Kidney glomerular epithelial cell (primary cell): ENCODE measurements at regions not wholly inside any gene's neighbourhood (a gene's known extent, or its start where the extent isn't known, plus 50 kb on each side); places are given as distances from the start of the nearest gene placed in this dataset.
"Not testable (repeated sequence)": the region's sequence is repeated elsewhere in the genome, so short reads cannot be mapped to it uniquely, and the experiment has no call there.

ENCODE experiments used
- DNase-seq: peaks from one replicate; lab custom pipeline; 2025; lab: John Stamatoyannopoulos, UW

DNA sequence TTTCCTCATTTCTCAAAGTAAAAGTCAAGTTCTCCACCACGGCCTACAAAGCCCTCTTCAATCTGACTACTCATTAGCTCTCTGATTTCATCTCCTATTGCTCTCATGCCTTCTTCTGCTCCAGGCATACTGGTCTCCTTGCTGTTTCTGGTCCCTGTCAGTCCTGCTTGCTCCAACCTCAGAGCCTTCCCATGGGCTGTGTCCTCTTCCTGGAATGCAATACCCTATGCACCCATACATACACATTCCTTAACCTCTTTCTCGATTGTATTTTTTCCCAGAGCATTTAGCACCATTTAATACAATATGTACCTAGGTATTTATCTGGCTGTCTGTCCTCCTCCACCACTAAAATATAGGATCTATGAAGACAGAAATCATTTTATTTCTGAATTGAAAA, 385.2 kb downstream of the GASK1B start:
- no peak for DNase-seq

DNA sequence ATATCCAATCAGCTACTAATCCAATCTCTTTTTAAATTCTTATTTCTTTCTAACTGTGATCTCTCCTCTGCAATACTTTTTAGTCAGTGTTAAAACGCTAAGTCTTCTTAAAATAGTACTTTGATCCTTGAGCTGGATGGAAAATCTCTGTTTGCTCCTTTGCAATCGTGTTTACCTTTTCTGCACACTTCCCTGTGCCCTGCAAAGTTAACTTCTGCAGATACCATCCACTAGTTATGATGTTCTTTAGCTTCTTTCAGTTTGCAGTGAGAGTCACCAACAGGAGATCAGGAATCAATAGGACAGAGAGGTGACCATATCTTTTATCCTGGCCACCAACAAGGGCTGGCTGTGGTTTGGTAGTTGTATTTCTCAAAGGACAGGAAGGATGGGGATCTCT, 391.5 kb downstream of the GASK1B start:
- DNase-seq, result no peak

DNA sequence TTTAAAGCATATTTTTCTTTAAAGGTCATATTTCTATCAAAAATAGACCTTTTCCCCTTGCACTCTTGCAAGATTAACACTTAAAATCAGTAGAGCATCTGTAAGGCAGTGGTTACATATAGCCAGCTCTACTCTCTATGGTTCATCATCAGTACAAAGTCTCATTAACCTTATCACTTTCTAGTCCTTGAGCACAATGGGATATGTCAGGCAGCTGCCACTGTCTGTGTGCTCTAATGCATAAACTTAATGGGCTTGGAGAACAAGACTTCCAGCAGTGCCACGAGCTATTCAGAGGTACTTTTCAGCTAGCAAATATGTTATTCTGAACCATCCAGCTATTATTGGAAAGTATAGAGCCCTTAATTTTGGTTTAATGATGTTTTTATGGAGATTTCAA, 393.7 kb downstream of the GASK1B start:
- no peak for DNase-seq

DNA sequence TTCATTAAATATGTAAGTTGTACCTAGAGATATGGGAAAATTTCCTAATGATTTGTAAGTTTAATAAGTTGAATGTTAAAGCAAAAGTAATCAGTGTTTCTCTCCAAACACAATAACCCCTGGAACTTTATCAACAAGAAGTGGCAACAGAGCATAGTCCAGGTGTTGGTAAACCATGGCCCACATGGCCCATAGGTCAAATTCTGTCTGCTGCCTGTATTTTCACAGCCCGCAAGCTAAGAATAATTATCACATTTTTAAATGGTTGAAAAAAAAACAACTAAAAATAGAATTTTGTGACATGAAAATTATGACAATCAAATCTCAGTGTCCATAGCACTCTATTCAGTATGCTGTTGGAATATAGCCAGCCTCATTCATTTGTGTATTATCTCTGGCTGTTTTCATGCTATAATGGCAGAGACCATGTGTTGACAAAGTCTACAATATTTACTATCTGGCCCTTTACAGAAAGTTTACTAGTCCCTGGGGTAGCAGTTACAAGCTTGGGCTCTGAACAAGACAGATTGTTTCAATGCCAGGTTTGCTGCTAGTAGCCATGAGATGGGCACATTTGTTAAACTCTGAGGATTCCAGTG, 395.8 kb downstream of the GASK1B start:
- DNase-seq, result no peak

DNA sequence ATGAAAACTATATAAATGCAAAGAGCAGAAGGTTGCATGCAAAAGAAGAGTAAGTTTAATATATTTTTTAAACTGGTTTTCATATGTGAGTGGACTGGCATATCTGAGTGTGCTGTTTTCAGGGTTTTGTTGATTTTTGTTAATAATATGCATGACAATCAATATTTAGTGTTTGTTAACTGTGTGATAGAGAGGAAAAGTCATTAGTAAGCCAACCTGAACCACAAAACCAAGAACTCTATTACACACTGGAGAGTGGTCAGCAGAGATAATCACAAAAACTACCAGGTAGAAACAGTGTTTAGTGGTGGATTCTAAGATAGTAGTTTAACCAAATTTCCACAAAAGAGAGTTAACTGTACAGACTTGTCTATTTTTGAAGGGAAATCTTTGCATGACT, 396.9 kb downstream of the GASK1B start:
- no peak for DNase-seq

DNA sequence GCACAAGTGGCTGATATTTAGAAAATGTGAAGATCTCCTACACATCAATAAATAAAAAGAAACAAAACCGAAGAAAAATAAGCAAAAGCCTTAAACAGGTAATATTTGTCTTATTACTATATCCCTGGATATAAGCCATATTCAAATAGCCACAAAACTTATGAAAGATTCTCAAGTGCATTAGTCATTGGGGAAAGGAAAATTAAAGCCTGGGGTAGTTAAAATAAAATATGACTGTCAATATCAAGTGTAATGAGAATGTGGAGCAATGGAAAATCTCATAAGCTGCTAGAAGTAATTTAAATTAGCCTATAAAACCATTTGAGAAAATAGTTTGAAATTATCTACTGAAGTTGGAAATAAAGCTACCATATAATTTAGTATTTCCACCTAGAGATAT, 399.9 kb downstream of the GASK1B start:
- DNase-seq, result no peak

DNA sequence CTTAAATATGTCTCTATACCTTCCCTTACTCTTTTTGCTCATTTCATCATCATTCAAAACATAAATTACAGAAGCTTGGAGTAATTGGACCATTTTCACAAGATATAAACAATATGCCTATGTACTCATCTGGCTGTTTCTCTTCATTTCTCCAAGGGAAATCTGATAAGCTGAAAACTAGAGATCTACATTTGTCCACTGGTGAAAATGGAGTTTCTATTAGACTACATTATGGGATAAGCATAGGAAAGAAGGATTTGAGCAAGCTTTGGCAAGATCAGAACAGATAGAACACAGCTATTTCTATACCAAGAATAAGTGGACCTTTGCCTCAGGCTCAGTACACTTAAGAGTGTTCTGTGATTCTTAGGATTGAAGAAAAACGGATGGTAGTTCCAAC, 404.4 kb downstream of the GASK1B start:
- no peak for DNase-seq

DNA sequence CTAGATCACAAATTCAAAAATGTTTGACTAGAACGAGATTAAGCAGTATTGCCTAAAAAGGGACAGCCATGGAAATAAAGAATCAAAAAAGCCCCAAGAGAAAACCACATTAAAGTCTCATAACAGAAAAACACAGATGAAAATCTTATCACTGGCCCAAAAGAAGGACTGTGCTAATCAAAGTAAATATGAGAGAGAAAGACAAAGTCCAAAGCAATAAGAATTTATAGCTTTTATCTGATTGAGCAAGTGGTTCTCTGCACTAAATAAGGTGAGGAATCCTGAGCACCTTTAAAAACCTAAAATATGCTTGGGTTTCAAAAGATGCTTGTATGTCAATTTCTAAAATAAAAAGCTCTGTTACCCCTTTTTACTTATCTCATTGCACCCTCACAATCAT, 409.3 kb downstream of the GASK1B start:
- no peak for DNase-seq

DNA sequence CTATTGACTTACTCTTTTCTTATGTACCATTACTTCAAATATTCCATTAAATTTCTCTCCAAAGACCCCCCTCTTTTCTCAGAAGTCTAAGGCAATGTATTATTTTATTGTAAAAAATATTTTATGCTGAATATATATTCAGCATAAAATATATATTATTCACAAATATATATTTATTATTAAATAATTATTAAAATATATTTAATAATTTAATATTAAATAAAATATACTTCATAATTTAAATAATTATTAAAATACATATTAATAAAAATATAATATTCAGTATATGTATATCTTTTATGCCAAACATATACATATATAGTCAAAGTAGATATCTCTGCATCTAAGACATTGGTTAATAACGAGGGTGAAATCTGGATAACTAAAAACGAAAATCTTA, 418.4 kb downstream of the GASK1B start:
- no peak for DNase-seq

DNA sequence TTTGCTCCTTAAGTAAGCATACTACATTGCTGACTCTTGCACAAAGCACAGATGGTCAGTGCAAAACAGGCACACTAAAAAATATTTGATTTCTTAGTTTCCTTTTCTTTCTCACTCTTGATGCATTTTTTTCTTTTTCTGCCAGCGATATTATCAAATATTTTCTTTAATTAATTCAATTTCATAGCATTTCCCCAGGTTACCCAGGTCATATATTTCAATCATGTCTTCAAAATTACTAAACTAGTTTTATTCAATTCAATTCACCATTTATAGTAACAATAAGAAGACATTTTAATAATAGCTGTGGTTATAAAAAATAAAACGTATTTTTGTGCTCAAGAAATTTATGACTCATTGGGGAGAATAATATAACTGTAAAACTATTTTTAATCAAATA, 421.2 kb downstream of the GASK1B start:
- no peak for DNase-seq

DNA sequence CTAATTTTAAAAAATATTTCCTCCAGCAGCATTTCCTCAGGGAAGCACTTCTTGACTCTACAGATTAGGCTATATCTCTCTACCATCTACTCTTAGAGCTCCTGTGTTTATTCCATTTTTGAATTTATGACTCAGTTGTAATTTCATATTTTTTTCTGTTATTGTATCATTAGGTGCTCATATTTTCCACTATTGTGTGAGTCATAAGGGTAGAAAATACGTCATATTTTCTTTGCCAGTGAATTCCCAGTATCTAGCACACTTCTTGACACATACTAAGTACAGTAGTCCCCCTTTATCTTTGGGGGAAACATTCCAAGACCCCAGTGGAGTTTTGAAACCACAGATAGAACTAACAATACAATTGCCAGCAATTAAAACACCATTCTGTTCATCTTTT, 431.2 kb downstream of the GASK1B start:
- no peak for DNase-seq

DNA sequence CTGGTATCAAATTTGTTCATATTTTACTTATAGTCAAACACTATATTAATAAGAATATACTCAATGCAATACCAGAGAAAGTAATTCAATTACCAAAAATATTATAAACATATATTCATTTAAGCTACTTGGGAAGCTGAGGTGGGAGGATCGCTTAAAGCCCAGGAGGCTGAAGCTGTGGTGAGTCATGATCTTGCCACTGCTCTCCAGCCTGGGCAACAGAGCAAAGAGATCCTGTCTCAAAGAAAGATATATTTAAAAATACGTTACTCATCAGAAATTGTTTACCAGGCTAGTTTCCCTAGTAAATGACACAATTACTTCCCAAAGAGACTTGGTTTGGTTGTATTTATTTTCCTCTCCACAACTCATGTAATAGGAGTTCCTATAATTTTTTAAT, 433.6 kb downstream of the GASK1B start:
- DNase-seq, result peak; percentile 58

DNA sequence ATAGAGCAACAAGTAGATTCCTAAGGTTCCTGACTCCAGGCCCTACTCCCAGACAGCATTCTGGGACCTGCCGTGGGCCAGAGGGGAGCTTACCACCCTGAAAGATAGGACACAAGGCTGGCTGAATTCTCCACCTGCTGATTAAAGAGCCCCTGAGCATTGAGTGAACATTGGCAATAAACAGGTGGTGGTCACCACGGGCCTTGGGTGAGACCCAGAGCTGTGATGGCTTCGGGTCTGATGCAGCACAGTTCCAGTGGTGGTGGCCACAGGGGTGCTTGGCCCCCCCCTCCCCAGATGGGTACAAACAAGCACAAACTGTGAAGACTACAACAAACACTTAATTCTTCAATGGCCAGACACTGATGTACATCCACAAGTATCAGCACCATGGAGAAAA, 444.6 kb downstream of the GASK1B start:
- no peak for DNase-seq

DNA sequence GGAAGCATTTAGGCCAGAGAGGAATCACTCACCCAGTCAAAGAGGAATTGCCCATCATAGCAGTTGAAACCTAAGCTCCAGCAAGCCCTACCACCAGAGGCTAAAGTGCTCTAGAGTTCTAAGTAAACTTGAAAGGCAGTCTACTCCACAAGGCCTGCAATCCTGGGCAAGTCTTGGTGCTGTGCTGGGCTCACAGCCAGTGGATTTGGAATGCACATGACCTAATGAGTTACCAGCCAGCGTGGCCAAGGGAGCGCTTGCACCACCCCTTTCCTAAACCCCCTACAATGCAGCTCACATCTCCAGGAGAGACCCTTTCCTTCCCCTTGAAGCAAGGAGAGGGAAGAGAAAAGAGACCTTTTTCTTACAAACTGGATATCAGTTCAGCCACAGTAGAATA, 445.7 kb downstream of the GASK1B start:
- no peak for DNase-seq

DNA sequence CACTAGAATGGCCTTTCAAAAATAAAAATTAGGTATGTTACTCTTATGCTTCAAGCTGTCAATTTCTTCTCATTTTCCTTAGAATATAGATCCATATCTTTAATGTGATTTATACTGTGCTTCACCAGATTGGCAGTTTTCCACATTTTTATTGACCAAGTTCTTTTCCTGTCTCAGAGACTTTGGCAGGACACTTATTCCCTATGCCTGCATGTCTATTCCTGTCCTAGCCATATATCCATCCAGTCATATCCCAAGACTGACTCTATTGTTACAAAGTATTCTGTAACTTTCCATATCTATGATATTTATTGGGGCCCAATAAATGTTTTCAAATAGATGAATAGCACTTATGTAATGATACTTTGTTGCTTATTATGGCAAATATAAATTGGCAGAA, 450.7 kb downstream of the GASK1B start:
- no peak for DNase-seq

DNA sequence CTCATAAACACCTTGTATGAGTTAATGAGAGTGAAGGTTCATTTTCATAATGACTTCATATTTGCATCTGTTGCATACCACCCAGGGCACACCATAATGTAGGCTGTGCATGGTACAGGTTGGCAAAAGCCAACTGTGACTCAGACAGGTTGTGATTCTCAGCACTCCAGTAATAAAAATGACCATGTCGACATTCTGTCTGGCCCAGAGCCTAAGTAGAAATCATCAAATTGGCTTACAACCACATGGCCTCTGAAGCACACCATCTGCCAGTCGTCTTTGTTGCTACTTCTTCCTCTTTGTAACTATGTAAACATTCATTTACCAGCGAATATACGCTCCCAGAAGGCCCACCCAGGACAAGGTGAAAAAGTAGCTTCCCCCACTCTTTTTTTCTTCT, 459.5 kb downstream of the GASK1B start:
- no peak for DNase-seq

DNA sequence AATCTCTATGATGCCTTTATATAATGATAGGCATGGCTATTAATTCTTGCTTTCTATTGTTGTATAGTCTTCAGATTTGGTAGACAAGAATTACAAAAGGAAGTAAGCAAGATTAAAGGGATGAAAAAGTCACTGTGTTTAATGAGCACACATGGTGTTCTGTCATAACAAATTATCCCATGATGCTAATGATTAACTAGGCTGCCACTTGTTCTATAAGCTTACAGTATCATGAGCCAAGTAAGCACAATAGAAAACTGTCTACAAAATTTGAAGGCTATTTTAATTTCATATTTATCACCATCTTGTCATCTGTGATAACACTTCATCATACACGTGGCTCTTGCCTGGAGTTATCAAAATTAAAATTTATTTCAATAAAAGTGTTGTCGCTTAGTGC, 466.7 kb downstream of the GASK1B start:
- no peak for DNase-seq

DNA sequence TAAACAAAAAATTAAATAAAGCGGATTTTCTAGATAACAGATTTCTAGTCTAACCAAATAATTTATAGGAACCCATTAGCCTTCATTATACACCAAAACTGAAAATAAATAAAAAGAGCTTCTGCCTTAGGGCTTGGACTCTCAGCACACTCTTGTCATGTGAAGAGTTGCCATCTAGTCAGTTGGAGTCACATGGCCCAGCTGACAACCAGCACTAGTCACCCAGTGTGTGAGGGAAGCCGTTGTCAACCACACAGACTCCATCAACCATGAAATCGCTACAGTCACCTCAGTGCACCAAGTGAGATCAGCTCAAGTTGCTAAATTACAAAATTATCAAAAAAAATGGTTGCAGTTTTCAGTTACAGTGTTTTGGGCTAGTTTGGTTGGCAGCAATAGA, 470.0 kb downstream of the GASK1B start:
- no peak for DNase-seq

DNA sequence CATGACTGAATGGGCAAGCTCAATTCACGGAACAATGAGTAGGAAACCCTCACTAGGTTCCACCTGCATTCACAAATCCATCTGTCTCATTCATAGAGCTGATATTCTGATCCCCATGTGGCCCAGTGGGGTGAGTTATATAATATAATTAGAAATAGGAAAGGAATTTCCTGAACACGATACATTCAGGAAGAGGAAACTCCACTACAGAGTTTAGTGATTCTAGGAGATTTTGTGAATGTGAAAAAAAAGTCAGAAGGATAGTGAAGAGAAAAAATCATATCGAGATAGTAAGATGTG, 471.2 kb downstream of the GASK1B start:
- DNase-seq, result no peak

DNA sequence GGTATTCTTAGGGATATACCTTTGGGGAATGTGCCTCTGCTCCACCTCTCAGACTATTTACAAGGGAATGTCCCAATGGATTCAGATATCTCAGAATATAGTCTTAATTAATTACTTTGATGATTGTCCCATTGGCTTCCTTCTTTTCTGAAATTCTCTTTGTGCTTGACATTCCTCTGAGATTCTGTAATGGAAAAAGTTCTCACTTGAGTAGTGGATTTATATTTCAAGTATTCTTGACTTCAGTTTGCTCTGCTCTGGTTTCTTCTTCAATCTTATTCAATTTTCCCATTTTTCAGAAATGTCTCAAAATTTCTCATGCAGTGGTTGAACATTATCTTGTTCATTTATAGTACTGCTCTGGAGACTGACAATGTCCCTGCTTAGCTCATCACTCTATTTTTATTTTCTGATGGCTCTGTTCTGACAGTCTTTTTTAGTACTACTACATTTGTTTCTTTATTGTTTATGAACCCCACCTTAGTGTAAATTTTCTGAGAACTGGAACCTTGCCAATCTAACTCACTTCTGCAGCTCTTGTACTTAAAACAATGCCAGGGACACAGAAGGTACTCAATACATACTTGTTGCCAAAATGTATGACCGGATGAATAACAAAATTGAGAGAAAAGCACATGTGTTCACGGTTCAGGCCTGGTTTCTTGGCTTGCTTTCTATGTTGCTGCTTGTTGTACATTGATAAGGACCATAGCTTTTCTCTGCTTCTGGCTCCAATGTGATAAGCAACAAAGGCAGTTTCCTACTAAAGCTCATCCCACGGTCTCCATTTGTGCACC, 471.7 kb downstream of the GASK1B start:
- no peak for DNase-seq

DNA sequence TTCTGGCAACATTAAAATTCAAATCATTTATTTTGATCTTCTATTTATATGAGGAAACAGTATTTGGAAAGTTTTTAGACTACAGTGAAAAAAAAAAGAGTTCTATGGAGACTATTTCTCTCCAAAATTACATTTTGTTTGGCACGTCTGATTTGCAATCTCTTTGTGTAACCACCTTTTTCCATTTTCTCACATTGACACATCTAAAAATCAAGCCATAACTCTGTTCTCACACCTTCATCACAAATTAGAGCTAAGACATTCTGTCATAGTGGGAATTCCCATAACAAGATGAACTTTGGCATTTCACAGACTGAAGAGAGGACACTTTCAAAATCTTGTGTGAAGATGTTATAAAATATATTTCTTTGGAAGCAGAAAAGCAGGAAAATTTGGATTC, 468.9 kb downstream of the GRIA2 start:
- DNase-seq, result no peak

DNA sequence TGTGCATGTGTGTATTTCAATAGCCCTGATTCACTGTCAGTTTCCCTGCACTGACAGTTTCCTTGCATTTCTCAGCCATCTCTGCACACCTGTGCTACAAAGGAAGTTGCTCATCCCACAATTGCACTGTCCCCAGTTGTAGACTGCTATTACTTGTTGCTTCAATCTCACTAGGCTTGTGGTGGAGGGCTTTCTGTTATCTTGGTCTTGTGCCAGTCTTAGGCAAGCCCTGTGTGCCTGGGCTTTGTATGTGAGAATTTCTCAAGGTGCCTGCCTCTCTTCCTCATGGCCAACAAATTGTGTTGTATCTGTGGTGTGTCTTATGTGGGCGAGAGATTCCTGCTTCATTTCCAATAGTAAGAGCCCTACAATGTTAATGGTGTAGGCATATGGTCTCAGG, 467.4 kb downstream of the GRIA2 start:
- DNase-seq, result no peak

DNA sequence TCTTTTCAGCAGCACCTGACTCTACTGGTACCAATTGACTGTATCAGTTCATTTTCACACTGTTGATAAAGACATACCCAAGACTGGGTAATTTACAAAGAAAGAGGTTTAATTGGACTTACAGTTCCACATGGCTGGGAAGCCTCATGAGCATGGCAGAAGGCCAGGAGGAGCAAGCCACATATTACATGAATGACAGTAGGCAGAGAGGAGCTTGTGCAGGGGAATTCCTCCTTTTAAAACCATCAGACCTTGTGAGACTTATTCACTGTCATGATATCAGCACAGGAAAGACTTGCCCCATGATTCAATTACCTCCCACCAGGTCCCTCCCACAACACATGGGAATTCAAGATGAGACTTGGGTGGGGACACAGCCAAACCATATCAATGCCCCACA, 458.8 kb downstream of the GRIA2 start:
- not testable (repeated sequence) for DNase-seq

DNA sequence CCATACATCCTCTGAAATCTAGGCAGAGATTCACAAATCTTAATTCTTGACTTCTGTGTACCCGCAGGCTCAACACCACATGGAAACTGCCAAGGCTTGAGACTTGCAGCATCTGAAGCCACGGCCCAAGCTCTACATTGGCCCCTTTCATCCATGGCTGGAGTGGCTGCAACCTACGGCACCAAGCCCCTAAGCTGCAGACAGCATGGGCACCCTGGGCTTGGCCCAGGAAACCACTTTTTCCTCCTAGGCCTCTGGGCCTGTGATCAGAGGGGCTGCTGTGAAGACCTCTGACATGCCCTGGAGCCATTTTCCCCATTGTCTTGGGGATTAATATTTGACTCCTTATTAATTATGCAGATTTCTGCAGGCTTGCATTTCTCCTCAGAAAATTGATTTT, 457.9 kb downstream of the GRIA2 start:
- no peak for DNase-seq
